Liver (tissue), 3 donors: ENCODE measurements at regions not wholly inside any gene's neighbourhood (a gene's known extent, or its start where the extent isn't known, plus 50 kb on each side); places are given as distances from the start of the nearest gene placed in this dataset.

Experiments used
- HNF4A ChIP-seq, 2 donors: conservative IDR thresholded peaks; 2 replicates each; pipeline ENCODE4 v1.6.1; 2016; ENCODE audit warnings: antibody characterized with exemption in 2 of 2, mild to moderate bottlenecking in 2 of 2
- TF ChIP-seq, protein P1 (sequence below): fragments of 150-350 bp; IDR thresholded peaks from 2 replicates; pipeline ENCODE4 v1.5.1; 2017; ENCODE audit warnings: improper control_type of control experiment, low read depth, low read length; ENCODE audit not compliant: missing input control
- TF ChIP-seq, protein P2 (sequence below): IDR thresholded peaks from 2 replicates; pipeline ENCODE4 v1.6.1; 2016; ENCODE audit warnings: antibody characterized with exemption
- TF ChIP-seq, protein P3 (sequence below): IDR thresholded peaks from 2 replicates; pipeline ENCODE4 v1.6.1; 2016; ENCODE audit warnings: antibody characterized with exemption
- donor health status: healthy.
- donor health status: healthy.

DNA sequence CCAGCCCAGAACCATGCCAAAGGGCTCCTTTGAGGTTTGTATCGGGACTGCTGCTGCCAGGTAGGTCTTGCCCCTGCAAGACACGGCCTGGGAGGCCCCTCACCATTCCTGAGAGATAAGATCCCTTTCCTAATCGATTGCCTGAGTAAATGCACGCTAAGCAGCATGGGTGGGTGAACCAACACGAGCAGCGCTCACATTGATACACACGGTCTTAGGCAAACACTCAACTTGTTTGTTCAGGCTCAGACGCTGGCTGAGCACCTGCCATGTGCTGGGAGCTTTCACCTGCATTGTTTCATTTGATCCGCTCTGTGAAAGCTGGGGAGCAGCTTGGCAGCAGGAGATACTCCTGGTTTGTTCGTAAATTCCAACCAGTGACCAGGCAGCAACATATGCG, 76.9 kb upstream of the NEURL1B start:
- TF ChIP-seq, protein P1, sequence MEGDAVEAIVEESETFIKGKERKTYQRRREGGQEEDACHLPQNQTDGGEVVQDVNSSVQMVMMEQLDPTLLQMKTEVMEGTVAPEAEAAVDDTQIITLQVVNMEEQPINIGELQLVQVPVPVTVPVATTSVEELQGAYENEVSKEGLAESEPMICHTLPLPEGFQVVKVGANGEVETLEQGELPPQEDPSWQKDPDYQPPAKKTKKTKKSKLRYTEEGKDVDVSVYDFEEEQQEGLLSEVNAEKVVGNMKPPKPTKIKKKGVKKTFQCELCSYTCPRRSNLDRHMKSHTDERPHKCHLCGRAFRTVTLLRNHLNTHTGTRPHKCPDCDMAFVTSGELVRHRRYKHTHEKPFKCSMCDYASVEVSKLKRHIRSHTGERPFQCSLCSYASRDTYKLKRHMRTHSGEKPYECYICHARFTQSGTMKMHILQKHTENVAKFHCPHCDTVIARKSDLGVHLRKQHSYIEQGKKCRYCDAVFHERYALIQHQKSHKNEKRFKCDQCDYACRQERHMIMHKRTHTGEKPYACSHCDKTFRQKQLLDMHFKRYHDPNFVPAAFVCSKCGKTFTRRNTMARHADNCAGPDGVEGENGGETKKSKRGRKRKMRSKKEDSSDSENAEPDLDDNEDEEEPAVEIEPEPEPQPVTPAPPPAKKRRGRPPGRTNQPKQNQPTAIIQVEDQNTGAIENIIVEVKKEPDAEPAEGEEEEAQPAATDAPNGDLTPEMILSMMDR, result no peak
- peak in 1 of 2 donors; percentile 43 for TF ChIP-seq HNF4A (conservative IDR thresholded peaks at IDR 0.05)
- TF ChIP-seq, protein P2, sequence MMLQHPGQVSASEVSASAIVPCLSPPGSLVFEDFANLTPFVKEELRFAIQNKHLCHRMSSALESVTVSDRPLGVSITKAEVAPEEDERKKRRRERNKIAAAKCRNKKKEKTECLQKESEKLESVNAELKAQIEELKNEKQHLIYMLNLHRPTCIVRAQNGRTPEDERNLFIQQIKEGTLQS, result no peak
- TF ChIP-seq, protein P3, sequence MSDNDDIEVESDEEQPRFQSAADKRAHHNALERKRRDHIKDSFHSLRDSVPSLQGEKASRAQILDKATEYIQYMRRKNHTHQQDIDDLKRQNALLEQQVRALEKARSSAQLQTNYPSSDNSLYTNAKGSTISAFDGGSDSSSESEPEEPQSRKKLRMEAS, result peak; percentile 93
